Testis (tissue), 2 donors: ENCODE measurements at regions not wholly inside any gene's neighbourhood (a gene's known extent, or its start where the extent isn't known, plus 50 kb on each side); places are given as distances from the start of the nearest gene placed in this dataset.
"Not testable (repeated sequence)": the region's sequence is repeated elsewhere in the genome, so short reads cannot be mapped to it uniquely, and the experiment has no call there.

Experiments used
- DNase-seq: peaks from one replicate; pipeline ENCODE4 v3.0.0-alpha.2; 2019
- H3K27ac ChIP-seq, 2 donors: fragments of 200-600 bp; sonication (generic); one replicate each; pipeline ENCODE4 v1.5.1; 2019
- H3K27me3 ChIP-seq: fragments of 200-600 bp; sonication (generic); one replicate; pipeline ENCODE4 v1.5.1; 2019
- H3K36me3 ChIP-seq: fragments of 200-600 bp; sonication (generic); one replicate; pipeline ENCODE4 v1.5.1; 2017; ENCODE audit warnings: low read depth; ENCODE audit errors: missing control alignments
- H3K4me1 ChIP-seq: fragments of 200-600 bp; sonication (generic); one replicate; pipeline ENCODE4 v1.5.1; 2019
- H3K4me3 ChIP-seq, 2 donors: fragments of 200-600 bp; sonication (generic); one replicate each; pipeline ENCODE4 v1.5.1; 2017 to 2019
- H3K9me3 ChIP-seq: fragments of 200-600 bp; sonication (generic); one replicate; pipeline ENCODE4 v1.5.1; 2017
- CTCF ChIP-seq, 3 experiments: fragments of 450-650 bp in 2 of 3; fragments of 200-600 bp in 1 of 3; sonication (generic) in 1 of 3; IDR thresholded peaks; one replicate each; pipeline ENCODE4 v1.5.1; 2016 to 2019; ENCODE audit warnings: antibody characterized with exemption in 3 of 3, mild to moderate bottlenecking in 2 of 3, moderate library complexity in 1 of 3
- POLR2A ChIP-seq: fragments of 450-650 bp; IDR thresholded peaks from one replicate; pipeline ENCODE4 v1.6.1; 2017; ENCODE audit warnings: antibody characterized with exemption, mild to moderate bottlenecking, moderate library complexity
- WGBS, 2 donors: methylation state at CpG; one replicate each; pipeline ENCODE4 v1.1.5; 2018; 5-methylcytosine and 5-hydroxymethylcytosine counted together
- intact Hi-C: fragments of 100-400 bp; cut with DNase I; formaldehyde crosslinking; loops from one replicate; pipeline ENCODE4 v1.15.1; 2023; ENCODE audit warnings: low total_unique reads

DNA sequence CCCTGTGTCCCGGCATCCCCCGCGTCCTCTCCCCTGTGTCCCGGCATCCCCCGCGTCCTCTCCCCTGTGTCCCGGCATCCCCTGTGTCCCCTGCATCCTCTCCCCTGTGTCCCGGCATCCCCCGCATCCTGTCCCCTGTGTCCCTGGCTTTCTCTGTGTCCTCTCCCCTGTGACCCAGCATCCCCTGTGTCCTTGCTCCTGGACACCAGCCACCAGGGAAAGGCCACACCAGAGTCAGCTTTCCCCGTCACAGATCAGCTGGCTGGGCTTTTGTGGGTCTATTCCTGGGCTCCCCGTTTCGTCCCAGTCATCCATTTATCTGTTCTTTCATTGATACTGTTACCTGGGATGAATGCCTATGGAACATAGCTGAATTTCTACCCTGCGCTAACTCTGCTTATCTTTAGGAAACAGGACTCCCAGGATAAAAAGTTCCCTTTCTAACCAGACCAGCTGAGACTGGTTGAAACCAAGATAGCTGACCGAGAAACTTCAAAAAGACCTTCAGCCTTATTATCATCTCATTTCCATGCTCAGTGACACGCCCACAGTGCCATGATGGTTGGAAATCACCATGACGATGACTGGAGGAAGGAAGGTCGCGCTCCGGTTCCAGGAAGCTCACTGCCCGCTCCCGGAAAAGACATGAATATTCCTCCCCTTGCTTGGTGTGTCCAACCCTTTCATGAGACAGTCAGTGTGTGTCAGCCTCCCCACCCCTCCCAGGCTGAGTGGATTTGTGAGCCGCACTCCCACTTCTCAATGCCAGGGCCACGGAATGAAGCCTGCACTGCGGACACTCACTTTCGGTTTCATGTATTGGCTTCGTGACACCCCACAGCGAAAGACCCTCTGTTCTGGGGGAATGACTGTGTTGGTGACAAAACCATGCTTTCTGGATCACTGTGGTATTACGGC lies 276.4 kb upstream of the SFSWAP start:
- WGBS, 2 donors = 36 to 57% methylated on average over 19 to 21 of the region's 28 CpGs
- TF ChIP-seq CTCF (IDR thresholded peaks at IDR 0.05) (no peak), POLR2A (no peak)
- H3K9me3 ChIP-seq = no peaks in the 10 kb centered on the region
- H3K27ac ChIP-seq = no peak overlapping the region
- H3K27me3 ChIP-seq = no peaks in the 10 kb centered on the region
- no peaks in the 10 kb centered on the region for H3K36me3 ChIP-seq
- peak overlapping the region in 1 of 2 donors; percentile 14 for H3K4me3 ChIP-seq
- no peaks in the 10 kb centered on the region for H3K4me1 ChIP-seq
- intact Hi-C loops = no loop called here
- DNase-seq = peak; percentile 67

- Histone ChIP-seq H3K4me1 (no peaks in the 10 kb centered on the region), H3K27ac (no peak overlapping the region), H3K27me3 (no peaks in the 10 kb centered on the region), H3K36me3 (no peaks in the 10 kb centered on the region), H3K4me3 (no peak overlapping the region), H3K9me3 (no peaks in the 10 kb centered on the region)
- intact Hi-C loops = no loop called here
- 65 to 71% methylated on average over 9 to 10 of the region's 10 CpGs for WGBS, 2 donors
- TF ChIP-seq POLR2A (no peak), CTCF (IDR thresholded peaks at IDR 0.05) (no peak)
- peak; percentile 10 for DNase-seq
These were observed 273.8 kb upstream of the SFSWAP start for GRCh38 chr12:131436922-131437705.

- DNase-seq = peak; percentile 7
- H3K9me3 ChIP-seq = no peaks in the 10 kb centered on the region
- H3K36me3 ChIP-seq = no peaks in the 10 kb centered on the region
- H3K27me3 ChIP-seq = no peaks in the 10 kb centered on the region
- no peaks in the 10 kb centered on the region for H3K4me1 ChIP-seq
- TF ChIP-seq POLR2A (no peak), CTCF (IDR thresholded peaks at IDR 0.05) (no peak)
- 84 to 100% methylated on average over 1 to 9 of the region's 9 CpGs for WGBS, 2 donors
- no peak overlapping the region for H3K4me3 ChIP-seq
- no peak overlapping the region for H3K27ac ChIP-seq
- intact Hi-C loops = no loop called here
These were observed 273.0 kb upstream of the SFSWAP start for GRCh38 chr12:131437706-131438492.

- DNase-seq = peak; percentile 8
- H3K9me3 ChIP-seq, H3K4me1 ChIP-seq, H3K4me3 ChIP-seq, H3K27me3 ChIP-seq, intact Hi-C loops, H3K36me3 ChIP-seq, H3K27ac ChIP-seq: not testable (repeated sequence)
- 95% methylated on average over 3 of the region's 3 CpGs; no CpG with 5 or more reads in 1 of the 2 donors for WGBS, 2 donors
These were observed 272.4 kb upstream of the SFSWAP start for GRCh38 chr12:131438493-131438835.

GRCh38 chr12:131438881-131439280 lies 272.0 kb upstream of the SFSWAP start:
- Histone ChIP-seq H3K4me1 (no peaks in the 10 kb centered on the region), H3K27ac (no peak overlapping the region), H3K36me3 (no peaks in the 10 kb centered on the region), H3K4me3 (no peak overlapping the region), H3K9me3 (no peaks in the 10 kb centered on the region), H3K27me3 (no peaks in the 10 kb centered on the region)
- intact Hi-C loops = no loop called here
- no peak for TF ChIP-seq CTCF (IDR thresholded peaks at IDR 0.05)
- no peak for TF ChIP-seq POLR2A
- peak; percentile 13 for DNase-seq
- WGBS, 2 donors = 88 to 96% methylated on average over 11 to 14 of the region's 14 CpGs

- intact Hi-C loops, DNase-seq, H3K27me3 ChIP-seq, H3K9me3 ChIP-seq, H3K36me3 ChIP-seq, H3K4me3 ChIP-seq, H3K4me1 ChIP-seq, H3K27ac ChIP-seq: not testable (repeated sequence)
- WGBS, 2 donors = no CpG with 5 or more reads among the region's 8 CpGs
These were observed 271.1 kb upstream of the SFSWAP start for GRCh38 chr12:131439752-131440151.
